ENCODE measurements at regions not wholly inside any gene's neighbourhood (a gene's known extent, or its start where the extent isn't known, plus 50 kb on each side); places are given as distances from the start of the nearest gene placed in this dataset.

DNA sequence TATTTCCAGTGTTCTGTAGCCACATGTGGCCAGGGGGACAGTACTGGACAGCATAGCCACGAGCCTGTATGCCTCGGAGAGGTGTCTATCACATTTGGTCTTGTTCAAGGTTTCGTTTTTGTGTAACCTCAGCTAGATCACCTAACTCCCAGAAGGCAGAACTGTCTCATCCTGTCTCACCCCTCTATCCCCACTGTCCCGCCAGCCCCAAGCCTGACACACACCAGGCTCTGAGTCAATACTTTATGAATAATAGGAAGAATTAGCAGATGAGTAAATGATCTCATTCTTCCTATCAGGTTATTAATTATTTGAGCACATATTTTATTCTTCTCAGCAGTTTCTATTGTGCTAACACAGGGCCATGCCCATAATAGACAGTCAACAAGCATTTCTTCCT is 132.2 kb downstream of the NUFIP1 start:
- TF ChIP-seq, protein P1, sequence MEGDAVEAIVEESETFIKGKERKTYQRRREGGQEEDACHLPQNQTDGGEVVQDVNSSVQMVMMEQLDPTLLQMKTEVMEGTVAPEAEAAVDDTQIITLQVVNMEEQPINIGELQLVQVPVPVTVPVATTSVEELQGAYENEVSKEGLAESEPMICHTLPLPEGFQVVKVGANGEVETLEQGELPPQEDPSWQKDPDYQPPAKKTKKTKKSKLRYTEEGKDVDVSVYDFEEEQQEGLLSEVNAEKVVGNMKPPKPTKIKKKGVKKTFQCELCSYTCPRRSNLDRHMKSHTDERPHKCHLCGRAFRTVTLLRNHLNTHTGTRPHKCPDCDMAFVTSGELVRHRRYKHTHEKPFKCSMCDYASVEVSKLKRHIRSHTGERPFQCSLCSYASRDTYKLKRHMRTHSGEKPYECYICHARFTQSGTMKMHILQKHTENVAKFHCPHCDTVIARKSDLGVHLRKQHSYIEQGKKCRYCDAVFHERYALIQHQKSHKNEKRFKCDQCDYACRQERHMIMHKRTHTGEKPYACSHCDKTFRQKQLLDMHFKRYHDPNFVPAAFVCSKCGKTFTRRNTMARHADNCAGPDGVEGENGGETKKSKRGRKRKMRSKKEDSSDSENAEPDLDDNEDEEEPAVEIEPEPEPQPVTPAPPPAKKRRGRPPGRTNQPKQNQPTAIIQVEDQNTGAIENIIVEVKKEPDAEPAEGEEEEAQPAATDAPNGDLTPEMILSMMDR (IDR thresholded peaks at IDR 0.05; ENCODE audit: insufficient read depth, low read depth, low read length): no peak
- TF ChIP-seq EZH2 (IDR thresholded peaks at IDR 0.05; ENCODE audit: insufficient read depth, low read length): no peak
